Upper lobe of left lung (tissue), 4 donors: ENCODE measurements at regions not wholly inside any gene's neighbourhood (a gene's known extent, or its start where the extent isn't known, plus 50 kb on each side); places are given as distances from the start of the nearest gene placed in this dataset.

Source experiments
- CTCF ChIP-seq, 6 experiments: fragments of 450-650 bp in 4 of 6; fragments of 200-600 bp in 2 of 6; sonication (generic) in 2 of 6; IDR thresholded peaks; one replicate each; pipeline ENCODE4 v1.5.1; 2016 to 2019; ENCODE audit warnings: antibody characterized with exemption in 6 of 6
- EP300 ChIP-seq, 4 donors: sonication (generic); formaldehyde crosslinking; IDR thresholded peaks; one replicate each; pipeline ENCODE4 v1.5.1; 2017; ENCODE audit warnings: antibody characterized with exemption in 4 of 4, control low read depth in 2 of 4
- POLR2A ChIP-seq, 4 donors: fragments of 450-650 bp; IDR thresholded peaks; one replicate each; pipeline ENCODE4 v1.5.1; 2016 to 2017; ENCODE audit warnings: antibody characterized with exemption in 4 of 4, mild to moderate bottlenecking in 2 of 4

GRCh38 chrX:129227366-129227765, 295.9 kb downstream of the SMARCA1 start:
- no peak for TF ChIP-seq POLR2A (IDR thresholded peaks at IDR 0.05)
- no peak for TF ChIP-seq CTCF (IDR thresholded peaks at IDR 0.05)
- no peak for TF ChIP-seq EP300 (IDR thresholded peaks at IDR 0.05)
